Activated T-helper 17 cell treated with anti-CD3 and anti-CD28 coated beads, Interleukin-2, amount 50 U/mL, for 72 hours (primary cell): ENCODE measurements at regions not wholly inside any gene's neighbourhood (a gene's known extent, or its start where the extent isn't known, plus 50 kb on each side); places are given as distances from the start of the nearest gene placed in this dataset.

Source experiments
- ATAC-seq: fragments of 150-1000 bp; cut with Tn5 transposase; replicated peaks from 2 replicates; pipeline ENCODE4 v1.10.0; 2021; ENCODE audit warnings: mild to moderate bottlenecking, moderate library complexity
- H3K27ac Mint-ChIP-seq: one replicate; pipeline ENCODE4 v1.8.0; 2022; ENCODE audit warnings: mixed read lengths
- H3K27me3 Mint-ChIP-seq: one replicate; pipeline ENCODE4 v1.8.0; 2022; ENCODE audit warnings: mixed read lengths
- H3K36me3 Mint-ChIP-seq: one replicate; pipeline ENCODE4 v1.8.0; 2022; ENCODE audit warnings: low read depth, mild to moderate bottlenecking, mixed read lengths
- H3K4me1 Mint-ChIP-seq: one replicate; pipeline ENCODE4 v1.8.0; 2022; ENCODE audit warnings: mixed read lengths
- H3K4me3 Mint-ChIP-seq: one replicate; pipeline ENCODE4 v1.8.0; 2022; ENCODE audit warnings: mild to moderate bottlenecking, mixed read lengths
- H3K9me3 Mint-ChIP-seq: one replicate; pipeline ENCODE4 v1.8.0; 2022; ENCODE audit warnings: mixed read lengths

GRCh38 chr13:57946361-57946760, 314.8 kb downstream of the PCDH17 start:
- Mint-ChIP-seq H3K4me3 (no peak overlapping the region), H3K9me3 (peaks cover 32% of the 10 kb centered on the region), H3K4me1 (no peaks in the 10 kb centered on the region), H3K36me3 (no peaks in the 10 kb centered on the region), H3K27me3 (no peaks in the 10 kb centered on the region), H3K27ac (no peak overlapping the region)
- ATAC-seq, result no peak

- H3K4me1 Mint-ChIP-seq, result no peaks in the 10 kb centered on the region
- no peak for ATAC-seq
- H3K9me3 Mint-ChIP-seq, result peaks cover 27% of the 10 kb centered on the region
- no peak overlapping the region for H3K4me3 Mint-ChIP-seq
- no peaks in the 10 kb centered on the region for H3K27me3 Mint-ChIP-seq
- H3K36me3 Mint-ChIP-seq, result no peaks in the 10 kb centered on the region
- H3K27ac Mint-ChIP-seq, result no peak overlapping the region
Measured at GRCh38 chr13:57948884-57949283, 317.3 kb downstream of the PCDH17 start.

DNA sequence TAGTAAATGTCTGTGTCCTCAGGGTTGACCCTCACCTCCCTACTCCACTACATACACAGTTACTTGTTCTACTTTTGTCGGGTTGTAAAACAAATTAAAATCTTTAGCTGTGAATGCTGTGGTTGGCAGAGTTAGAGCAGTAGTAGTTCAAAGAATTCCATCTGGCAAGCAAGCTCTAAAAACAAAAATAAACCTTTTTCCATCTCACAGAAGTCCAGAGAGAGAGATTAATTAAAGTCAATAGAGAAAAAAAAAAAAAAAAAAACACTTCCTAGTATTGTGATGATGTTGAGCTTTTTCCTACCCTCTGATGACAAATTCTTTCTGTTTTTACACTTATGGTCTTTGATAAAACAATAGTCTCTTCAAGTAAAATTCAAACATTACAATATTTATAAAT, 338.4 kb downstream of the PCDH17 start:
- Mint-ChIP-seq H3K36me3 (no peaks in the 10 kb centered on the region), H3K27ac (no peak overlapping the region), H3K4me1 (no peaks in the 10 kb centered on the region), H3K4me3 (no peak overlapping the region), H3K9me3 (peaks cover 30% of the 10 kb centered on the region), H3K27me3 (no peaks in the 10 kb centered on the region)
- ATAC-seq, result no peak

DNA sequence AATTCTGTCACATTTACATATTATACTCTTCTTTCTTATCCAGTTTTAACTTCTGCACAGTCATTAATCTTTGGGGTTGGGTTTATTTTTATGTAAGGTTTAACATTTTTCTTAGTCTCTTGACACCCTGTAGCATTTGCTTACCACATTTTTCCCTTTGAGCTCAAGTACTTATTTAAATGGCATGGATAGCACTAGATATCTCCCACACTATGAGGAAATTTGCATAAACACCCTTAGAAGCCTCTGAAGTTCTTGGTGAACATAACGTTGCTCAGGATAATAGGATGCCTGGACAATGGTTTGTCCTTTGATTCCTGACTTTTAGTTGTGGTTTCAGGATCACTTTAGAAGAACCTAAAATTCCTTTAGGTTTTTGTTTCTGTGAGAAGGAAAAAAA, 338.9 kb downstream of the PCDH17 start:
- H3K4me3 Mint-ChIP-seq, result no peak overlapping the region
- H3K27ac Mint-ChIP-seq, result no peak overlapping the region
- H3K27me3 Mint-ChIP-seq, result no peaks in the 10 kb centered on the region
- no peaks in the 10 kb centered on the region for H3K36me3 Mint-ChIP-seq
- no peaks in the 10 kb centered on the region for H3K4me1 Mint-ChIP-seq
- no peak for ATAC-seq
- peaks cover 30% of the 10 kb centered on the region for H3K9me3 Mint-ChIP-seq

- Mint-ChIP-seq H3K36me3 (no peaks in the 10 kb centered on the region), H3K4me3 (no peak overlapping the region), H3K9me3 (peaks cover 7% of the 10 kb centered on the region), H3K27ac (no peak overlapping the region), H3K4me1 (no peaks in the 10 kb centered on the region), H3K27me3 (no peaks in the 10 kb centered on the region)
- no peak for ATAC-seq
Measured at GRCh38 chr13:57982782-57983181, 351.2 kb downstream of the PCDH17 start.

- no peak overlapping the region for H3K27ac Mint-ChIP-seq
- no peak for ATAC-seq
- no peaks in the 10 kb centered on the region for H3K4me1 Mint-ChIP-seq
- H3K4me3 Mint-ChIP-seq, result no peak overlapping the region
- no peaks in the 10 kb centered on the region for H3K36me3 Mint-ChIP-seq
- H3K27me3 Mint-ChIP-seq, result no peaks in the 10 kb centered on the region
- H3K9me3 Mint-ChIP-seq, result peaks cover 5% of the 10 kb centered on the region
Measured at GRCh38 chr13:57988276-57988675, 356.7 kb downstream of the PCDH17 start.

- no peak overlapping the region for H3K27ac Mint-ChIP-seq
- no peak for ATAC-seq
- no peaks in the 10 kb centered on the region for H3K27me3 Mint-ChIP-seq
- H3K4me1 Mint-ChIP-seq, result no peaks in the 10 kb centered on the region
- no peaks in the 10 kb centered on the region for H3K36me3 Mint-ChIP-seq
- H3K4me3 Mint-ChIP-seq, result no peak overlapping the region
- peaks cover 5% of the 10 kb centered on the region for H3K9me3 Mint-ChIP-seq
Measured at GRCh38 chr13:57991041-57991440, 359.5 kb downstream of the PCDH17 start.

DNA sequence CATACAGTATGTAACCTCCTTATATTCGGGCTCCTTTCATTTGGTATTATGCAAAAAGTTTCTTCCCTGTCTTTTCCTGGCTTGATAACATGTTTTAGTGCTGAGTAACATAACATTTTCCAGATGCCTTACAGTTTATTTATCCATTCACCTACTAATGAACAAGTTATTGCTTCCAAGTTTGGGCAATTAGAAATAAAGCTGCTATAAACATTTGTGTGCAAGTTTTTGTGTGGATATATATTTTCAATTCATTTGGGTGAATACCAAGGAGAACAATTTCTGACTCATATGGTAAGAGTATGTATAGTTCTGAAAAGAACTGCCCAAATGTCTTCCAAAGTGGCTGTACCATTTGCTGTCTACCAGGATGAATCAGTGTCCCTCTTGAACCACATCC, 360.9 kb downstream of the PCDH17 start:
- Mint-ChIP-seq H3K4me1 (no peaks in the 10 kb centered on the region), H3K27ac (no peak overlapping the region), H3K36me3 (no peaks in the 10 kb centered on the region), H3K9me3 (peaks cover 4% of the 10 kb centered on the region), H3K4me3 (no peak overlapping the region), H3K27me3 (no peaks in the 10 kb centered on the region)
- no peak for ATAC-seq

DNA sequence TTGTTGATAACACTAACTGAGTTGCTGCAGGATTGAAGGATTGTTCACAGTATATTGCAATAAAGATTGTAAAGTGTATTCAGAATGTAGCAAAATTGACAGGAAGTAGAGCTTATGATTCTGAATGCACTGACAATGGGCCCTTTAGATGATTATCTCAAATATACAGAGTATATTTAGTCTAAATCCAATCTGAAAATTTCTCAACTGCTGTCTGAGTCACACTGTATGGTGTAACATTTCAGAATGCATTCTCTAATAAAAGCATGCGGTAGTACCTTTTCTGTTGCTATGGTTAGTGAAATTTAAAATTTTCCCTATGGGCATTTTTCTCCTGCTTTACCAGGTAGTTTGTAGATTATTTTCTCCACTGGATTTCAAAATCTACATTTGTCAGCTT, 365.2 kb downstream of the PCDH17 start:
- Mint-ChIP-seq H3K27ac (no peak overlapping the region), H3K27me3 (no peaks in the 10 kb centered on the region), H3K36me3 (no peaks in the 10 kb centered on the region), H3K4me3 (no peak overlapping the region), H3K4me1 (no peaks in the 10 kb centered on the region), H3K9me3 (peaks cover 4% of the 10 kb centered on the region)
- no peak for ATAC-seq

- Mint-ChIP-seq H3K9me3 (peaks cover 6% of the 10 kb centered on the region), H3K4me1 (no peaks in the 10 kb centered on the region), H3K27me3 (no peaks in the 10 kb centered on the region), H3K4me3 (no peak overlapping the region), H3K36me3 (no peaks in the 10 kb centered on the region), H3K27ac (no peak overlapping the region)
- no peak for ATAC-seq
Measured at GRCh38 chr13:58004751-58005150, 373.2 kb downstream of the PCDH17 start.

DNA sequence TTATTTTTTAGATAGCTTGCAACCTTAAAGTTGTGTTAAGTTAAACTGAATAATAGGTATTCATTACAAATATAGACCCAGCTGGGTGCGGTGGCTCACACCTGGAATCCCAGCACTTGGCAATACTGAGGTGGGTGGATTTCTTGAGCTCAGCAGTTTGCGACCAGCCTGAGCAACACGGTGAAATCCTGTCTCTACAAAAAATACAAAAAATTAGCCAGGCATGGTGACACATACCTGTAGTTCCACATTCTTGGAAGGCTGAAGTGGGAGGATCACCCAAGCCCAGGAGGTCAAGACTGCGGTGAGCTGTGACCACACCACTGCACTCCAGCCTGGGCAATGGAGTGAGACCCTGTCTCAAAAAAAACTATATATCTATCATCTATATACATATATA, 386.5 kb downstream of the PCDH17 start:
- H3K9me3 Mint-ChIP-seq, result peaks cover 3% of the 10 kb centered on the region
- H3K36me3 Mint-ChIP-seq, result no peaks in the 10 kb centered on the region
- no peaks in the 10 kb centered on the region for H3K4me1 Mint-ChIP-seq
- no peaks in the 10 kb centered on the region for H3K27me3 Mint-ChIP-seq
- ATAC-seq, result no peak
- no peak overlapping the region for H3K4me3 Mint-ChIP-seq
- H3K27ac Mint-ChIP-seq, result no peak overlapping the region

GRCh38 chr13:58018865-58019264, 387.3 kb downstream of the PCDH17 start:
- Mint-ChIP-seq H3K9me3 (peaks cover 3% of the 10 kb centered on the region), H3K4me1 (no peaks in the 10 kb centered on the region), H3K4me3 (no peak overlapping the region), H3K27ac (no peak overlapping the region), H3K27me3 (no peaks in the 10 kb centered on the region), H3K36me3 (no peaks in the 10 kb centered on the region)
- ATAC-seq, result no peak

DNA sequence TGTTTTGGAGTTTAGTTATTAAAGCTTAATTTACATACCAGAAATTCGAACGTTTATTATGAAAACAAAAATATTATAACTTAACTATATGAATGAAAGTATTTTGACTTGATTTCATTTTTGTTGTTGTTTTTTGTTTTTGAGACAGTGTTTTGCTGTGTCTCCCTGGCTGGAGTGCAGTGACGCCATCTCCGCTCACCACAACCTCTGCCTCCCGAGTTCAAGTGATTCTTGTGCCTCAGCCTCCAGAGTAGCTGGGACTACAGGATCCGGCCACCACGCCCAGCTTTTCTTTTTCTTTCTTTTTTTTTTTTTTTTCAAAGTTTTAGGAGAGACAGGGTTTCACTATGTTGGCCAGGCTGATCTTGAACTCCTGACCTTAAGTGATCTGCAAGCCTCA, 392.6 kb downstream of the PCDH17 start:
- H3K4me1 Mint-ChIP-seq, result no peaks in the 10 kb centered on the region
- no peaks in the 10 kb centered on the region for H3K27me3 Mint-ChIP-seq
- no peak overlapping the region for H3K4me3 Mint-ChIP-seq
- no peaks in the 10 kb centered on the region for H3K36me3 Mint-ChIP-seq
- H3K9me3 Mint-ChIP-seq, result peaks cover 6% of the 10 kb centered on the region
- H3K27ac Mint-ChIP-seq, result no peak overlapping the region
- no peak for ATAC-seq

DNA sequence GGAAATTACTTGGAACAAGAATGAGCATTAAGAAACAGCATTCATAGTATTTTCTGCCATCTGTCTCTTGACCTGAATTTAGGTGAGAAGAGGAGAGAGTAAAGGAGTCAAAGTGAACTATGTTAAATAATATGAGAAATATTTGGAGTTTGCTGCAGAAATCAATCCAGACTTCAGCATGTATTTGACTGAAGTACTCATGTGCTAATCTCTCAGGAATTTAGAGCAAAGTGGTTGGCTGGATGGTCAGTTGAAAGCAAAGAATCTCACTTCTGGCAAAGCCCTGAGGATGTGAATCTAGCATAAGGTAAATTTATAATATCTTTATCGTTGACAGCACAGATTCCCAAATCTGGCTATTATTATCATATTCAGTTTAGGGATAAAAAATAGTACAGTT, 394.3 kb downstream of the PCDH17 start:
- H3K36me3 Mint-ChIP-seq, result no peaks in the 10 kb centered on the region
- H3K4me1 Mint-ChIP-seq, result no peaks in the 10 kb centered on the region
- no peaks in the 10 kb centered on the region for H3K27me3 Mint-ChIP-seq
- no peak for ATAC-seq
- no peak overlapping the region for H3K4me3 Mint-ChIP-seq
- H3K27ac Mint-ChIP-seq, result no peak overlapping the region
- peaks cover 6% of the 10 kb centered on the region for H3K9me3 Mint-ChIP-seq

- no peak overlapping the region for H3K4me3 Mint-ChIP-seq
- H3K27ac Mint-ChIP-seq, result no peak overlapping the region
- peaks cover 6% of the 10 kb centered on the region for H3K9me3 Mint-ChIP-seq
- no peaks in the 10 kb centered on the region for H3K4me1 Mint-ChIP-seq
- no peak for ATAC-seq
- no peaks in the 10 kb centered on the region for H3K36me3 Mint-ChIP-seq
- no peaks in the 10 kb centered on the region for H3K27me3 Mint-ChIP-seq
Measured at GRCh38 chr13:58032676-58033460, 401.3 kb downstream of the PCDH17 start.

GRCh38 chr13:58043971-58044370, 412.4 kb downstream of the PCDH17 start:
- no peaks in the 10 kb centered on the region for H3K36me3 Mint-ChIP-seq
- no peaks in the 10 kb centered on the region for H3K27me3 Mint-ChIP-seq
- no peaks in the 10 kb centered on the region for H3K4me1 Mint-ChIP-seq
- ATAC-seq, result no peak
- no peak overlapping the region for H3K27ac Mint-ChIP-seq
- H3K4me3 Mint-ChIP-seq, result no peak overlapping the region
- H3K9me3 Mint-ChIP-seq, result peaks cover 7% of the 10 kb centered on the region
